H1 (cell line): ENCODE measurements at regions not wholly inside any gene's neighbourhood (a gene's known extent, or its start where the extent isn't known, plus 50 kb on each side); places are given as distances from the start of the nearest gene placed in this dataset.

Experiments used
- CTCF ChIA-PET: fragments of 300-600 bp; sonication (Branson Sonifier 250); formaldehyde crosslinking; loops from one replicate; lab custom pipeline; 2021; ENCODE audit not compliant: partially characterized antibody; lab: Charles Lee
- POLR2A ChIA-PET: fragments of 300-600 bp; sonication (Branson Sonifier 250); formaldehyde crosslinking; loops from one replicate; lab custom pipeline; 2021; ENCODE audit warnings: inconsistent platforms; ENCODE audit not compliant: partially characterized antibody; lab: Charles Lee
- DNase-seq, 2 experiments: peaks; one replicate each; pipeline versions ENCODE4 v3.0.0 to v3.0.0-alpha.2; 2010 to 2022; ENCODE audit warnings: low spot score in 2 of 2, low read depth in 1 of 2, mixed read lengths in 1 of 2
- FAIRE-seq: peaks from 2 replicates; lab custom pipeline; 2011; peaks lifted over from hg19 to GRCh38; lab: Jason Lieb, UNC
- H2AFZ ChIP-seq: 2 replicates; pipeline ENCODE4 v1.8.1; 2012; ENCODE audit warnings: low read length, inconsistent platforms
- H2AK5ac ChIP-seq: 2 replicates; pipeline ENCODE4 v1.6.1; 2013; ENCODE audit warnings: low read depth, low read length
- H2BK120ac ChIP-seq: replicated peaks from 2 replicates; pipeline ENCODE3; 2013; ENCODE audit warnings: low read depth, low read length, inconsistent platforms
- H2BK12ac ChIP-seq: 2 replicates; pipeline ENCODE4 v1.6.1; 2013; ENCODE audit warnings: low read depth, low read length
- H2BK15ac ChIP-seq: 2 replicates; pipeline ENCODE4 v1.6.1; 2013; ENCODE audit warnings: low read length
- H2BK20ac ChIP-seq: 2 replicates; pipeline ENCODE4 v1.6.1; 2013; ENCODE audit warnings: low read length
- H2BK5ac ChIP-seq: 2 replicates; pipeline ENCODE4 v1.6.1; 2013; ENCODE audit warnings: low read depth, low read length
- H3K14ac ChIP-seq: 2 replicates; pipeline ENCODE4 v1.6.1; 2013; ENCODE audit warnings: inconsistent platforms; ENCODE audit not compliant: insufficient read length
- H3K18ac ChIP-seq: 2 replicates; pipeline ENCODE4 v1.6.1; 2013; ENCODE audit warnings: low read length; ENCODE audit errors: extremely low read depth
- H3K23ac ChIP-seq: 2 replicates; pipeline ENCODE4 v1.6.1; 2013; ENCODE audit warnings: inconsistent platforms; ENCODE audit not compliant: insufficient read length
- H3K23me2 ChIP-seq: 2 replicates; pipeline ENCODE4 v1.6.1; 2013; ENCODE audit warnings: low read depth, low read length
- H3K27ac ChIP-seq: 2 replicates; pipeline ENCODE4 v1.6.1; 2011; ENCODE audit warnings: low read depth, low read length, inconsistent platforms
- H3K27me3 ChIP-seq, 4 experiments: replicated peaks in 1 of 4; 1 replicate in 1 of 4; 2 replicates in 3 of 4; pipeline versions ENCODE4 v1.6.1 to v1.8.1; 2011 to 2013; ENCODE audit warnings: low read length in 3 of 4, mild to moderate bottlenecking in 3 of 4, inconsistent platforms in 2 of 4, mixed read lengths in 2 of 4, moderate library complexity in 1 of 4; ENCODE audit not compliant: control insufficient read depth in 3 of 4, insufficient read depth in 3 of 4; ENCODE audit errors: extremely low read depth in 1 of 4
- H3K36me3 ChIP-seq, 4 experiments: 2 replicates each; pipeline versions ENCODE4 v1.6.1 to v1.8.1; 2011 to 2013; ENCODE audit warnings: mild to moderate bottlenecking in 4 of 4, low read length in 3 of 4, moderate library complexity in 2 of 4, control low read depth in 1 of 4, inconsistent platforms in 1 of 4; ENCODE audit not compliant: insufficient read depth in 4 of 4, control insufficient read depth in 2 of 4
- H3K4ac ChIP-seq: replicated peaks from 2 replicates; pipeline ENCODE3; 2013; ENCODE audit warnings: low read length, low read depth, mixed read lengths, inconsistent platforms; ENCODE audit not compliant: insufficient read length
- H3K4me1 ChIP-seq, 4 experiments: replicated peaks in 1 of 4; 1 replicate in 1 of 4; 2 replicates in 3 of 4; pipeline versions ENCODE4 v1.6.1 to v1.8.1; 2011 to 2013; ENCODE audit warnings: low read length in 3 of 4, inconsistent platforms in 2 of 4, mixed read lengths in 1 of 4; ENCODE audit not compliant: insufficient read depth in 4 of 4, control insufficient read depth in 3 of 4
- H3K4me2 ChIP-seq, 2 experiments: 2 replicates each; pipeline versions ENCODE4 v1.6.1 to v1.8.1; 2011 to 2013; ENCODE audit warnings: low read depth in 2 of 2, low read length in 2 of 2, control low read depth in 1 of 2, inconsistent platforms in 1 of 2, mild to moderate bottlenecking in 1 of 2; ENCODE audit not compliant: insufficient read depth in 1 of 2
- H3K4me3 ChIP-seq, 4 experiments: fragments of 200-600, 300-600 bp in 1 of 4; sonication (generic), shearing (Covaris generic), sonication (Bioruptor Twin) in 1 of 4; 2 replicates each; pipeline versions ENCODE4 v1.5.1 to v1.8.1; 2011 to 2016; ENCODE audit warnings: low read length in 4 of 4, low read depth in 3 of 4, control low read depth in 2 of 4, inconsistent platforms in 2 of 4, mild to moderate bottlenecking in 2 of 4, mixed read lengths in 1 of 4, moderate library complexity in 1 of 4; ENCODE audit not compliant: insufficient read depth in 2 of 4; ENCODE audit errors: extremely low read depth in 1 of 4
- H3K56ac ChIP-seq: replicated peaks from 2 replicates; pipeline ENCODE3; 2013; ENCODE audit warnings: low read depth, mild to moderate bottlenecking, mixed read lengths, low read length, inconsistent platforms; ENCODE audit not compliant: insufficient read length
- H3K79me1 ChIP-seq: 2 replicates; pipeline ENCODE4 v1.6.1; 2013; ENCODE audit warnings: low read depth, low read length, control low read depth
- H3K79me2 ChIP-seq, 2 experiments: 2 replicates each; pipeline versions ENCODE4 v1.6.1 to v1.8.1; 2012 to 2013; ENCODE audit warnings: low read length in 2 of 2, mild to moderate bottlenecking in 2 of 2, inconsistent platforms in 1 of 2; ENCODE audit not compliant: insufficient read depth in 2 of 2, control insufficient read depth in 1 of 2
- H3K9ac ChIP-seq, 4 experiments: replicated peaks in 1 of 4; 1 replicate in 1 of 4; 2 replicates in 3 of 4; pipeline versions ENCODE4 v1.6.1 to v1.8.1; 2011 to 2013; ENCODE audit warnings: low read depth in 3 of 4, low read length in 3 of 4, control low read depth in 2 of 4, mild to moderate bottlenecking in 2 of 4, moderate library complexity in 2 of 4, inconsistent platforms in 1 of 4; ENCODE audit errors: extremely low read depth in 1 of 4
- H3K9me3 ChIP-seq, 2 experiments: 2 replicates each; pipeline versions ENCODE4 v1.6.1 to v1.8.1; 2012 to 2013; ENCODE audit warnings: mild to moderate bottlenecking in 2 of 2, moderate library complexity in 2 of 2, control low read depth in 1 of 2, inconsistent platforms in 1 of 2, low read depth in 1 of 2, low read length in 1 of 2, mixed read lengths in 1 of 2; ENCODE audit not compliant: insufficient read depth in 2 of 2
- H4K20me1 ChIP-seq, 2 experiments: replicated peaks in 1 of 2; 2 replicates each; pipeline versions ENCODE3 to v1.8.1; 2011 to 2013; ENCODE audit warnings: inconsistent platforms in 2 of 2, low read length in 2 of 2, mild to moderate bottlenecking in 1 of 2; ENCODE audit not compliant: insufficient read depth in 2 of 2, control insufficient read depth in 1 of 2
- H4K5ac ChIP-seq: 2 replicates; pipeline ENCODE4 v1.6.1; 2013; ENCODE audit warnings: low read length, low read depth, mixed read lengths, inconsistent platforms; ENCODE audit not compliant: insufficient read length
- H4K8ac ChIP-seq: 2 replicates; pipeline ENCODE4 v1.8.0; 2013; ENCODE audit warnings: mild to moderate bottlenecking, moderate library complexity, low read length, inconsistent platforms; ENCODE audit not compliant: insufficient read depth; ENCODE audit errors: extremely low read depth
- H4K91ac ChIP-seq: replicated peaks from 2 replicates; pipeline ENCODE3; 2013; ENCODE audit warnings: low read length, mixed read lengths, inconsistent platforms; ENCODE audit not compliant: insufficient read length
- ASH2L ChIP-seq: fragments of 200-600, 300-600 bp; sonication (generic); IDR thresholded peaks from one replicate; pipeline ENCODE4 v1.7.1; 2017; ENCODE audit warnings: low read length
- ATF2 ChIP-seq: IDR thresholded peaks from 2 replicates; pipeline ENCODE4 v1.6.1; 2012; ENCODE audit warnings: low read length, inconsistent platforms
- BRCA1 ChIP-seq: IDR thresholded peaks from 2 replicates; pipeline ENCODE4 v1.6.1; 2012; ENCODE audit warnings: low read depth, low read length, improper control_type of control experiment
- CBX8 ChIP-seq: fragments of 300-800, 300-1000 bp; sonication (generic); IDR thresholded peaks from 2 replicates; pipeline ENCODE4 v1.7.1; 2016; ENCODE audit warnings: low read depth, low read length, borderline replicate concordance
- CHD1 ChIP-seq: IDR thresholded peaks from 2 replicates; pipeline ENCODE4 v1.6.1; 2012; ENCODE audit warnings: low read depth, low read length, improper control_type of control experiment
- CTCF ChIP-seq, 3 experiments: IDR thresholded peaks; 1 replicate in 2 of 3; 2 replicates in 1 of 3; pipeline versions ENCODE4 v1.5.1 to v1.6.1; 2011; ENCODE audit warnings: low read length in 3 of 3, mild to moderate bottlenecking in 3 of 3, inconsistent platforms in 2 of 3, low read depth in 1 of 3, moderate library complexity in 1 of 3; ENCODE audit not compliant: insufficient read depth in 1 of 3; ENCODE audit errors: control extremely low read depth in 1 of 3
- EP300 ChIP-seq, 2 experiments: IDR thresholded peaks; 1 replicate in 1 of 2; 2 replicates in 1 of 2; pipeline ENCODE4 v1.6.1; 2011 to 2012; ENCODE audit warnings: low read depth in 2 of 2, low read length in 2 of 2, mild to moderate bottlenecking in 2 of 2, borderline replicate concordance in 1 of 2, inconsistent platforms in 1 of 2, moderate library complexity in 1 of 2
- HDAC2 ChIP-seq, 2 experiments: fragments of 300-600 bp in 1 of 2; sonication (generic) in 1 of 2; IDR thresholded peaks; 2 replicates each; pipeline ENCODE4 v1.6.1; 2011 to 2012; ENCODE audit warnings: low read depth in 2 of 2, low read length in 2 of 2, mild to moderate bottlenecking in 2 of 2, moderate library complexity in 2 of 2, borderline replicate concordance in 1 of 2, inconsistent platforms in 1 of 2
- HDAC6 ChIP-seq: IDR thresholded peaks from one replicate; pipeline ENCODE4 v1.7.1; 2012; ENCODE audit warnings: low read depth, mild to moderate bottlenecking, inconsistent platforms, low read length, moderate library complexity
- POLR2AphosphoS5 ChIP-seq: IDR thresholded peaks from 2 replicates; pipeline ENCODE4 v1.6.1; 2011; ENCODE audit warnings: low read depth, low read length
- WGBS, 2 experiments: shearing (Covaris generic) in 1 of 2; methylation state at CpG; one replicate each; pipeline versions ENCODE4 v1.1.6 to v1.1.7; 2013 to 2015; ENCODE audit warnings: low lambda C conversion rate in 2 of 2, mixed read lengths in 2 of 2, inconsistent platforms in 1 of 2, low coverage in 1 of 2, missing lambda C conversion rate in 1 of 2; ENCODE audit not compliant: insufficient replicate concordance in 2 of 2, insufficient coverage in 1 of 2, insufficient read length in 1 of 2; ENCODE audit errors: extremely low coverage in 1 of 2, missing lambda C conversion rate in 1 of 2; 5-methylcytosine and 5-hydroxymethylcytosine counted together

- ChIA-PET CTCF (no interaction called here), POLR2A (no interaction called here)
- H3K9me3 ChIP-seq, result no peaks in the 10 kb centered on the region
- no peaks in the 10 kb centered on the region for H4K20me1 ChIP-seq
- no peaks in the 10 kb centered on the region for H3K4me1 ChIP-seq
- no peak overlapping the region for H3K4ac ChIP-seq
- H3K36me3 ChIP-seq, result no peaks in the 10 kb centered on the region
- H3K27me3 ChIP-seq, result no peaks in the 10 kb centered on the region
- H3K4me2 ChIP-seq, result no peak overlapping the region
- no peak overlapping the region for H3K14ac ChIP-seq
- no peak overlapping the region for H2BK5ac ChIP-seq
- H3K27ac ChIP-seq, result no peak overlapping the region
- no peaks in the 10 kb centered on the region for H3K79me1 ChIP-seq
- DNase-seq (no peak), FAIRE-seq (no peak)
- no peak overlapping the region for H2AK5ac ChIP-seq
- H3K23ac ChIP-seq, result no peak overlapping the region
- no peak overlapping the region for H3K4me3 ChIP-seq
- H4K91ac ChIP-seq, result no peak overlapping the region
- H4K5ac ChIP-seq, result no peak overlapping the region
- no peak overlapping the region for H3K18ac ChIP-seq
- no peak overlapping the region for H3K56ac ChIP-seq
- H2BK20ac ChIP-seq, result no peak overlapping the region
- no peak overlapping the region for H2BK12ac ChIP-seq
- no peak overlapping the region for H2BK15ac ChIP-seq
- no peaks in the 10 kb centered on the region for H3K79me2 ChIP-seq
- H3K9ac ChIP-seq, result no peak overlapping the region
- H2AFZ ChIP-seq, result no peak overlapping the region
- WGBS, 2 experiments, result 96% methylated on average over 1 of the region's 1 CpG; no CpG with 5 or more reads in 1 of the 2 experiments
- no peak overlapping the region for H4K8ac ChIP-seq
- no peak overlapping the region for H2BK120ac ChIP-seq
- H3K23me2 ChIP-seq, result no peaks in the 10 kb centered on the region
- no peak for TF ChIP-seq CHD1
- TF ChIP-seq BRCA1, result no peak
- TF ChIP-seq HDAC6, result no peak
- TF ChIP-seq EP300 (IDR thresholded peaks at IDR 0.05; ENCODE audit: borderline replicate concordance in 1 of 2, low read depth in 2 of 2, low read length in 2 of 2), result no peak
- TF ChIP-seq POLR2AphosphoS5, result no peak
- no peak for TF ChIP-seq CTCF (IDR thresholded peaks at IDR 0.05; ENCODE audit: control extremely low read depth in 1 of 3, insufficient read depth in 1 of 3, low read depth in 1 of 3, low read length in 3 of 3)
- no peak for TF ChIP-seq ATF2
- TF ChIP-seq CBX8, result no peak
- TF ChIP-seq HDAC2 (IDR thresholded peaks at IDR 0.05; ENCODE audit: borderline replicate concordance in 1 of 2, low read depth in 2 of 2, low read length in 2 of 2), result no peak
- TF ChIP-seq ASH2L, result no peak
Observed at GRCh38 chr21:15332572-15332971, 267.8 kb upstream of the NRIP1 start.
